Breast epithelium (tissue), 3 donors: ENCODE measurements at regions not wholly inside any gene's neighbourhood (a gene's known extent, or its start where the extent isn't known, plus 50 kb on each side); places are given as distances from the start of the nearest gene placed in this dataset.

Experiments used
- CTCF ChIP-seq, 3 donors: fragments of 450-650 bp; IDR thresholded peaks; one replicate each; pipeline ENCODE4 v1.5.1; 2016 to 2017; ENCODE audit warnings: antibody characterized with exemption in 3 of 3, mild to moderate bottlenecking in 3 of 3, moderate library complexity in 3 of 3
- POLR2A ChIP-seq: fragments of 450-650 bp; IDR thresholded peaks from one replicate; pipeline ENCODE4 v1.6.1; 2016; ENCODE audit warnings: antibody characterized with exemption, mild to moderate bottlenecking, moderate library complexity

- no peak for TF ChIP-seq POLR2A
- no peak for TF ChIP-seq CTCF (IDR thresholded peaks at IDR 0.05)
Measured at GRCh38 chr21:16976193-16976592, 536.6 kb upstream of the CXADR start.
